HG03521 (cell line): ENCODE measurements at regions not wholly inside any gene's neighbourhood (a gene's known extent, or its start where the extent isn't known, plus 50 kb on each side); places are given as distances from the start of the nearest gene placed in this dataset.

ENCODE experiments used
- ATAC-seq: cut with Tn5 transposase; IDR thresholded peaks from one replicate; pipeline ENCODE4 v1.9.1; 2021; ENCODE audit warnings: mild to moderate bottlenecking, moderate library complexity; ENCODE audit not compliant: unreplicated experiment

DNA sequence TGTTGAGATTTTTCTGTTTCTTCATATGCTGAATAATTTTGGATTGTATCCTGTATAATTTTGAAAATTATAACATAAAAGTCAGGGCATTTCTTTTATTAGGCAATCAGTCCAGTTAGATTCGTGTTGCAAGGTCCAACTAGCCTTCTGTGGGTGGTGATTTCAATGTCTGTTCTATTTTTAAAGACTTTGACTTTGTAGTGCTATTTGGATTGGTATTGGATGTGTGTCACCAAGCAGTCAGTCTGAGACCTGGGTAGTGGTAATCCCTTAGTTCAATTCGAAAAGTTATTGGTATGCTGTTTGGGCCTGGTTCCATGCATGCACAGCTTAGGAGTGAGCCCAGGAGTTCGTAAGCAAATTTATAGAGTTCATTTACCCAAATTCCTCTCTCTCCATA is 82.2 kb downstream of the EPDR1 start:
- ATAC-seq = no peak

DNA sequence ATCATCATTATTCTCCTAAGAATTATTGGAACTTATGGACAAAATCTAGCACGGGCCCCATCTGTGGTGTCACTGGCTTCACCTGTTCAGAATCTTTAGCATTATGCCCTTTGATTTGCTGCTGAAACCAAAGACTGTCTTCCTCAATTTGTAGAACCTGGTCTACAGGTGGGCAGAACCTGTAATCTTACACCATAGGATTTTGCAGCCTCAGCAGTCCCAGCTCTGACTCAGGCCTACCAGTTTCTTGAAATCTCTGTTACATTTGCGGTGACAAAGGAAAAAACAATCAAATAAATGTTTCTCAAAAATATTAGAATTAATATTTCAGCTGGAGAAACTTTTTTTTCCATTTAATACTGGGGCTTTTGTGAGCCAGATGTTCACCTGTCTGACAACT is 86.1 kb downstream of the EPDR1 start:
- ATAC-seq = no peak

DNA sequence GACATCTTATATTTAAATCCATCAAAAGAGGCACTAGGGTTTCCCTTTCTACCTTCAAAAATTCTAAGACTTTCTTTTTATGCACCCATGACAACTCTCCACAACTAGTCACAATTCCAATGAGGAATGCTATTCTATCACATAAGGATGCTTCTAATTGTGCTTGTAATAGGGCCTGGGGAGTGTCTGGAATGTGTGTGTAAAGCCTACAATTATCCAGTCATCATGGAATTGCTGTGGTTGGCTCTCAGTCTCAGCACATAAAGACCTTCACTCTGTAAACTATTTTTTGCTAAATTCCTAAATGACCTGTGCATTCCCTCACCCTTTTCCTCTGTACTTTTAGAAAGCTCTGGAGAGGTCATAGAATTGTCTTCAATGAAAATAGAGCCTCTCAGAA is 86.7 kb downstream of the EPDR1 start:
- no peak for ATAC-seq

DNA sequence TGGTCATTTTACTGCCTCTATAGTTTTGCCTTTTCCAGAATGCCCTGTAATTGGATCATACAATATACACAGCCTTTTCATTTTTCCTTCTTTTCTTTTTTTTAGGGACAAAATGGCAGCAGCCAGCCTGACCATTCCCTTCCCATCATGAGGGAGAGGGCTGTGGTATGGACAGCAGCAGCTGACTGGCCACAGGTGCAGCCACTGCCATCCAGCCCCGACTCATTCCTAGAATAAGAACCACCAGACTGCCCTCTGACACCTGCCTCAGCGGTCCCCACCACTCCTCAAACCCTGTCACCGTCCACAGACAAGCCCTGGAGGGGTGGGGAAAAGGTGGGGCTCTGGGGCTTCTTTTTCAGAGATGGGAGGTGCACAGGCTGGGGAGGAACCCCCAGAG is 92.8 kb downstream of the EPDR1 start:
- no peak for ATAC-seq

DNA sequence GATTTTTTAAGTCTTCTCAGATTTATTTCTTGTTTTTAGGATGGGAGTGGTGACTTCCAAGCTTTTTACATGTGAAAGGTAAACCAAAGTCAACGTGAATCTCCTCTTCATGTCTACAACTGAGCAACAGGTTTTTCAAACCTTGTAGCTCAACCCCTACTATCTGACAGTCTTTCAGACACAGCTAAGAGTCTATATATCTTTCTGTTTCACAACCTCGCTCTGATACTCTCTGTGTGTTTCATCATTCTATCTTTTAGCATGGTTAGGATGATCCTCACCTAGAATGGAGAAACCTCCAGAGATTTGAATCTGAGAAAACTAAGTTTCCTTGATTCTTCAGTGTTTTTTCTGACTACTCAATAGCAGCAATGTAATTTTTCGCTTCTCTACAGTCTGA is 96.1 kb downstream of the EPDR1 start:
- ATAC-seq = no peak

DNA sequence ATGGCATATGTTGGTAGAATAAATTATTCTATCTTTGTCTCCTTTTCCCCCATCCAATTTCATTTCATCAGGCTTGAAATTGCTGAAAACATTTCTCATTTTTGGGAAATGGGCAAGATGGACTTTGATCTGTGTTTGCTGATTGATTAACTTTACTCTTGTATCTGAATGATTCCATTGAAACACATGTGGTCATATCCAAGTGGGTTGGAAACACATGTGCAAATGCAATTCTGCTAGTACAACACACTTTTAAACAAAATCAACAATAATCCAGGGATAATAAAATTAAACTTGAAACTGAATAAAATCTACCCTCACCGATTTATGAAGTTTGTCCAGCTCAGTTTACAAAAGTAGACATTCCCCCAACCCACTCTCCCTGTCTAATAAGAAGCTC is 96.9 kb downstream of the EPDR1 start:
- no peak for ATAC-seq

DNA sequence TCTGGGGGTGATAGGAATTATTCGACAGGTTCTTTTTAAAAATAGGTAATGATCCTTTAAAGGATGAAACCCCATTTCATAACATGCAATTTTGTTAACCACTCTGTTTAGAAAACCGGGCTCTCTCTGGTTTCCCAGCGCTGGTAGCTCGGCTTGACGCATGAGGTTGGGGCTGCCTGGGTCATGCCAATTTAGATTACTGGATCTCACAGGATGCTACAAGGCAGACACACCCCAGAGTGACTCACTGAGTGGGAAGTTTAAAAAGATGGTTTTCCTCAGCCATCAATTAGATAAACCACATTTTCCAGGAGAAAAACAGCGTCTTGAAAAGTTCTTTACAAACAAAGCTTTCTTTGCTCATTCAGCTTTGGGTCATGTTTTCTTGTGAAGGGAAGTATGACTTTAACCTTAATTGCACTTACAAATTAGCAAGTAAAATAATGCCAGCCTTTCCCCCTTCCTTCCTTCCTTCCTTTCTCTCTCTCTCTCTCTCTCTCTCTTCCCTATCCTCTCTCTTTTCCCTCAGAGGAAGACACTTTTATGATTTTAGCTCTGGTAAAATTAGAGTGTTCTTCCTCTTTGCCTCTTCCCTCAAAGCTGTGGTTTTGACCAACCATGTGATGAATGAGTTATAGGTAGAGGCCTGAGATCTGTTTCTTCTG is 99.8 kb downstream of the EPDR1 start:
- ATAC-seq = no peak

DNA sequence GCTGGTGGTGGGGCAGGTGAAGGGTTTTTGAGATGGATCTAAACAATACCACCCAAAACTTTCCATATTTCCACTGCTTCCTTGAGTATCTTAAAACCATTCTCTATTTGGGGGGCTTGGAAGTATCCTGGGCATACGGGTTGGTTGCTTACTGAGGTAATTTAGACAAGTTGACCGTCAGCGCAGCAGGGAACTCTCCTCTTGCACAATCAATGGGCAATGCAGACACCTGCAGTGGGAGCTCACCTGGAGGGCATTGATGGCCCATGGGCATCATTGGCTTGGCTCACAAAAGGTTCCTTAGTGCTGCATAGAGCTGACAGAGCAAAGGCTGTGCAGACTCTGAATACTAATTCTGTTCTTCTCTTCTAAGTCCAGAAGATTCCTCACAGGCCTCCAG is 101.5 kb downstream of the EPDR1 start:
- no peak for ATAC-seq

DNA sequence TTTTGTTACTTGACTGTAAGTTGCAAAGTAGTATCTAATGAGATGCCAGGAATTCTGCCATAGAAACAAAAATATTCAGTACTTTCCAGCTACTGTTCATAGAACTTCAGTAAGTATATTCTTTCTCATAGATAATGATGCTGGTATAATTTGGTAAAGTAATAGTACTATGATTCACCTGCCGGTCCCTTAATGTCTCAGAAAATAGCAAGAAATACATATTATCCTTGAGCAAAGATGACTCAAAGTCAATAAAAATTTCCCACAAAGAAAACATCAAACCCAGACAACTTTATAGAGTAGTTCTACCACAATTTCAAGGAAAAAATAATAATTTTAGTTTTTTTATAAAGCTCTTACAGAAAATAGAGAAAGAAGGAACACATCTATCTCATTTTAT is 105.4 kb downstream of the EPDR1 start:
- ATAC-seq = no peak

DNA sequence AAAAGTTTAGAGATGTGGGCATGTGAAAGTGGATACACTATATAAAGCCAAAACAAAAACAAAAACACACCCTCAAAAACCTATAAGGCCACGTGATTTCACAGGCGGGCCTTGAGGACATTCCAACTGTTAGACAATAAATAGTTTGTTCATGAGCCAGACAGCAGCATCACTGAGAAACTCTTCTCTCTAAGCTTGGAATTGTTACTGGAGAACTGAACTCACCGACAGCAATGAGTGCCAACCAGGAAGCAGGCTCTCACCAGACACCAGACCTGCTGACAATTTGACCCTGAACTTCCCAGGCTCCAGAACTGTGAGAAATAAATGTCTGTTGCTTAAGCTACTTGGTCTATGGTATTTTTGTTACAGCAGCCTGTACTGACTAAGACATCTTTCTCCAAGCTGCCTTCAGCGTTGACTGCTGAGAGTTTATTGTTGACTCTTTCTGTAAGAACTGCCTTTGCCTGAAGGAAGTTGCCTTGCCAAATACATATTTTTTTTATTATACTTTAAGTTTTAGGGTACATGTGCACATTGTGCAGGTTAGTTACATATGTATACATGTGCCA is 107.5 kb downstream of the EPDR1 start:
- no peak for ATAC-seq

DNA sequence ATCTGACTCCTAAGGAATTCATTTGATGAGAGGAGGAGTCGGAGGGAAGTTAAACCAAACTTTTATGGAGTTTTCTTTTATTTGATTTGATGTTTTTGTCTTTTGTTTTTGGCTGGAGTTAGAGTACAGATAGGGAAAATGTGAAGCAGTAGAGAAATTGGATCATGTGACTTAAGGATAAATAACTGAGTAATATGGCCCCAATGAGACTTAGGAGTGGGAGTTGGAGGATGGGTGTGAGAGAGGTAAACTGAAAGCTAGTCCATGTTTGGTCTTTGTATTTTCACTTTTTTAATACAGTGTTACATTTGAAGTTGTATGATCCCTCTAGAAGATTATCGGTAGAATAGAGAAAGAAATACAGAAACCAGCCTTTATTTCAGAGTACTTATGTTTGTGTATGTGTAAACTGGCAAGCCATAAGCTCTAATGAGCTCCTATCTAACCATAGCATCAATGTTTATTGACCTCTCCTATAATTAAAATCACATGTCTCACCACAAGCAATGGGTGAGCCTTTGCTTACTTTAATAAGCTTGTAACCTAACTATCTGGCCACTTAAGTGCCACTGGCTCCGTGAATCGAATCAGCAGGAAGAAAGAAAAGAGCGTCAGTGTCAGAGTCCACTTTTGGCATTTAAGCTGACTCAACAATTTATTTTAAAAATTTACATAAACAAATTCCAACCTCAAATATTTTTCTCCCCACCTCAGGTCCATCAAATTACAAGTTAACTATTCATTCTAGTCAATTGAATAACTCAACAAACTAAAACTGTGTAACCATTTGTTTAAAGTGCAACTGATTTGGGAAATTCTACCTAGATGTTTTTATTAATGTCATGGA is 113.8 kb downstream of the EPDR1 start:
- no peak for ATAC-seq

DNA sequence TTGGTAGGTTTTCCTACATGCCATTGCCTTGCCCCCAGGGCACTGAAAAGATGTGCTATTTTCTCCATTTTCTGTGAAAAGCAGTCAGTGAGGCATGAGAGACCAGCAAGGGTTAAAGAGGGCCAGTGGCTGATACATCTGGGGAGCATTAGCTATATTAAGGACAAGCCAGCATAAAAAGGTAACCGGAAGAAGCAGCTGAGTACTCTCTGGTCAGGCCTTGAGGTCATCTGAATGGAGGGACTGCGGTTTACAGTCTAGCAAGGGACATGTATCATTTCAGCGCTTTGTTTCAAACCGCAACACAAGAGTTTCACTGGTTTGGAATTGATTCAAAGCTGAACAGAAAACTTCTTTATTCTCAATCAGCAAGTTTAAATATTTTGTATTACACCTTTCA is 120.4 kb downstream of the EPDR1 start:
- no peak for ATAC-seq

DNA sequence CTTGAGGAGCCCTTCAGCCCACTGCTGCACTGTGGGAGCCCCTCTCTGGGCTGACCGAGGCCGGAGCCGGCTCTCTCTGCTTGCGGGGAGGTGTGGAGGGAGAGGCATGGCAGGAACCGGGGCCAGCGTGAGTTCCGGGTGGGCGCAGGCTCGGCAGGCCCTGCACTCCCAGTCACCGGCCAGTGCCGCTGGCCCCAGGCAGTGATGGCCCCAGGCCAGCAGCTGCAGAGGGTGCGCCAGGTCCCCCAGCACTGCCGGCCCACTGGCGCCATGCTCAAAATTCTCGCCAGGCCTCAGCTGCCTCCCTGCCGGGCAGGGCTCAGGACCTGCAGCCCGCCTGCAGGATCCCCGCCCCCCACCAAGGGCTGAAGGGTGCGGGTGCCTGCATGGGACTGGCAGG is 128.4 kb upstream of the STARD3NL start:
- ATAC-seq = no peak

DNA sequence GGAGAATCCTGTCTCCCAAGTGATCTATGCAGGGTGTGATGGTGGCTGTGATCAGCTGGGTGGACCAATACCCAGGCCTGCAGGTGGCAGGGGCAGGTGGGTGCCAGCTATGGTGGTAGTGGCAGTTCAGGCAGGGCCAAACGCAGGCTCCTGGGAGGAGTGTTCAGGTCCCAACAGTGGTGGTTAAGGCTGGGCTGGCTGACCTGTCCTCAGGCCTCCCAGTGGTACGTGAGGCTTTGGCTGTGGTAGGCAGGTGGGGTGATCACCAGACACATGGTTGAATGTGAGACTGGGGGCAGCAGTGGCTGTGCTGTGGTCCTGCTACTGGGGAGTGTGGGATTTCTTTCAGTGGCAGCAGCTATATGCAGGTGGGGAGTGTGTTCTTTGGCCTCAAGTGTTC is 126.7 kb upstream of the STARD3NL start:
- no peak for ATAC-seq

DNA sequence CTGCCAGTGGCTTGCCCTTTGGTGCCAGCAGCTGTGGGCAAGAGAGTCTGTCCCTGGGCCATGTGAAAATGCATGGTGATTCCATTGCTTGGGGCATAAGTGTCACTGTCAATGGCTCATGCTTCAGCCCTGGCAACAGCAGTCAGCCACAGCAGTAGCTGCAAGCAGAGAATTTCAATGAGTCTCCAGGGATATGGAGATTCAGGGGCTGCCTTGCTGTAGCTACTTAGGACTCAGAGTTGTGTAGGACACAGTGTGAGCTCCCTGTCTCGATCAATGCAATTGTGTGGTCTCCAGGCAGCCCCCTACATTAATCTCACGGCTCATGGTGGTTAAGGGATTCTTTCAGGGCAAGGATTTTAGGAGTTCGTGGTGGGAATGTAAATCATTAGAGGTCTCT is 126.3 kb upstream of the STARD3NL start:
- ATAC-seq = no peak

DNA sequence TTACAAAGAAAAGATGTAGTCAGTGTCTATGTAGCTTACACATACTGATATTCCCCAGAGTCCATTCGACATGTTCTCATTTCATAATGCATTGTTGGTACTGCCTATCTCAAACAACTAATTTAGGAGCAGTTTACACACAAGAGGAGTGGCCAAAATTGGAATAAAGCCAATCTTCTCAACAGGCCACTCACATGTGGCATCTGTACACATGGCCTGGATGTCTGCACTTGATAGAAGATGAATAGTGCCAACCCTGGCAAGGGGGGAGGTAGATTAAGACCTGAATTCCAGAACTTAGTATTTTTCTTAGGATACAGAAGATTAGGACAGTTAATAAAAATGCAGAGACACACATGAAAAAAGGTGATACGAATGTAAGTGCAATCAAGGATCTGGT is 125.3 kb upstream of the STARD3NL start:
- ATAC-seq = no peak

DNA sequence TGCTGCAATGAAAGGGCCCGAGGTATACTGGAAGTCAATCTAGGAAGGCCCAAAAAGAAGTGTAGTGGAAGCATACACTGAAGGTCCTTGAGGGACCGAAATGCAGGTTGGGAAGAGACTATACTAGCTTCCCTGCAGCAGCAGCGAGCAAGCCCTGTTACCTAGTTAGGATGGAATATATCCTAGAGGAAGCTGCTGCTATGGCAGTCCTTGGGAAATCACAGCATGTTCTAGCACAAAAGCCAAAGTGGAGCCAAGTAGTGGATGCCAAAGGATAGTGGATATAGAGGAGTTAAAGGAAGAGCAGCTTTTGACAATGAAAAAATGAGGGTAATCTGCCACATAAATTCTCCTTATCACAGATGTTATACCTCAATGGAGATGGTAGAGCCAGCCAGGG is 123.8 kb upstream of the STARD3NL start:
- ATAC-seq = no peak

DNA sequence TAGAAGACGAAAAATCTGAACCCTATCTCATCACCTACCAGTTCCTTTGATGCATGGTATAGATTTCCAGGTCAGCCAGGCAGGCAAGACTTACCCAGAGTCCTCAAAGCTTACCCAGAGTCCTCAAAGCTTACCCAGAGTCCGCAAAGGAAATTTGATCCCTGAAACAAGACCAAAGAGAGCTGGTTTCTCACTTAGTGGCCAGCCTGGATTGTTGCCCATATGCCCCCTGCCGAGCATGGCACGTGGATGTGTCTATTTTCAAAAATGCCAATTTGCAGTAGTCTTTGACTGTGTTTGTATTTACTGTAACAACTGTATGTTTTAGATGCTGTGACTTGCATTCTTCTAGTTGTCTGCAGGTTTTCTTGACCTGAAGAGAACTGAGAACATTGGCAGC is 120.2 kb upstream of the STARD3NL start:
- no peak for ATAC-seq

DNA sequence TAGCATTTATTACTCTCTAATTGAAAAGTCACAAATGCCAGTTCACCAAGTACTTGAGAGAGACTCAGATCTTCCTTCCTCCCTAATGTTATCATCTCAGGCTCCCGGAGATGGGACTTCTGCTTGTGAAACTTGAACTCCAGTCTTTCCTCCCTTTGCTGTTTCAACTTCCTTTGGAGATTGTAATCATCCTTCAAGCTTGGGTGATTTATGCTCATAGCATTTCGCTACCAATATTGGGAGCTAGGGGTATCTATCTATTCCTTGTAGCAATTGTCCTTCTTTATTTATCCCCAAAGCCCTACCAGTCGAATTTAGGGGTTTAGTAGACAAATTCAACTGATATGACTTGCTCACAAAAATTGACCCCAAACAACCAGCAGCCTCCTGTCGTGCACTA is 117.9 kb upstream of the STARD3NL start:
- no peak for ATAC-seq

DNA sequence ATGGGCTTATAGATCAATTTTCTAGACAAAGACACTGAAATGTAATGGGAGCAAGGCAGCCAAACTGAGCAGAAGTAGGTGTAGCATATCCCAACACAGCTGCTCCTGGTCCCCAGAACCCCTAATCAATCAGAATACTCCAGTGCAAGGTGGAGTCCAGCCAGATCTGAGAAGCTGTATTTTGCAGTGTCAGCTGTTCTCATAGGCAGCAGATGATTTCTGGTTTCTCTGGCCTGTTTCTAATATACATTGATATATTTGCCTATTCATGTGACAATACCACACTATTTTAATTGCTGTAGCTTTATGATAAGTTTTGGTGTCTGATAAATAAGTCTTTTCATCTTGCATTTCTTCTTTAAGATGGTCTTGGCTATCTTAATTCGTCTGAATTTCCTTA is 117.4 kb upstream of the STARD3NL start:
- no peak for ATAC-seq

DNA sequence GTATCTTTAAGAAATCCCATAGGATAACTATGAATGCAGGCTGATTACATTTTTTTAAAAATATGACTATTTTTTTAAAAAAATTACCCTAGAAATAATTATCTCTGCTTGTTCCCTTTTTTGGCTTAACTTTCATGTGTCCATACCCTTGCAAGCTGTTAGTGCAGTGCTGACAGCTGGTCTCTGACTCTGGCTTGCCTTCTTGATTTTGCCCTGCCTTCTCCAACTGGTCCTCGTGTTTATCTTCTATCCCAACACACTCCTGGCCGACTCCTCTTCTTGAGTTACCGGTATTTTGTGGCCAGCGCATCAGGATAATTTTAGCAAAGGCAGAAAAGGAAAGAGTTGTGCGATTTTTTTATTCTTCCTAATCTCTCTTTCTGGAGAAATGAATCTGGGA is 111.7 kb upstream of the STARD3NL start:
- no peak for ATAC-seq

DNA sequence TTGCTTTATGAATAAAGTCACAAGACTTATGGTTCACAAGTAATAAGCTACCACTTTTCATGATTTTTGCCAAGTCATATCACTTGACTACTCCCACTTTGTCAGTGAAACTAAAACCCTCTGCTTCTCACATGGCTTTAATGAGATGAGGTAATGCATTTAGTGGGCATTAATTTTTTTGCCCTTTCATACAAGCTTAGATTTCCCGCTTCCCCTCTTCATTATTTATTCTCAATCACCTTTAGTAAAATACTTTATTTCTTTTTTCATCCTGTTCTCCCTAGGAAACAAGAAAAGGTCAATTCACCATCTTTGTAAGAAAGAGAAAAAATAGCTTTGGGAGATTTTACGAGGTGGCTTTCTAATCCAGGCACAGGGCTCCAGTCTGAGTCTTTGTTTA is 109.6 kb upstream of the STARD3NL start:
- no peak for ATAC-seq
